GM18505 (cell line): ENCODE measurements at regions not wholly inside any gene's neighbourhood (a gene's known extent, or its start where the extent isn't known, plus 50 kb on each side); places are given as distances from the start of the nearest gene placed in this dataset.

Source experiments
- ATAC-seq: cut with Tn5 transposase; IDR thresholded peaks from one replicate; pipeline ENCODE4 v1.9.1; 2021; ENCODE audit not compliant: unreplicated experiment
- POLR2A ChIP-seq: IDR thresholded peaks from 4 replicates; pipeline ENCODE4 v1.6.1; 2011; ENCODE audit warnings: borderline replicate concordance; ENCODE audit not compliant: insufficient read depth, insufficient read length; ENCODE audit errors: extremely low read depth

GRCh38 chr6:150791717-150792116, 73.8 kb upstream of the MTHFD1L start:
- no peak for TF ChIP-seq POLR2A
- ATAC-seq: no peak

- no peak for TF ChIP-seq POLR2A
- ATAC-seq: no peak
Observed at GRCh38 chr6:150797949-150798348, 67.6 kb upstream of the MTHFD1L start.

GRCh38 chr6:150799276-150799805, 66.2 kb upstream of the MTHFD1L start:
- TF ChIP-seq POLR2A: no peak
- ATAC-seq: no peak

- no peak for TF ChIP-seq POLR2A
- ATAC-seq: no peak
Observed at GRCh38 chr6:150800674-150801314, 64.7 kb upstream of the MTHFD1L start.

- no peak for TF ChIP-seq POLR2A
- ATAC-seq: no peak
Observed at GRCh38 chr6:150806790-150807189, 58.7 kb upstream of the MTHFD1L start.

- TF ChIP-seq POLR2A: no peak
- peak; percentile 58 for ATAC-seq
Observed at GRCh38 chr6:150813319-150813992, 52.0 kb upstream of the MTHFD1L start.

GRCh38 chr6:150813993-150814359, 51.5 kb upstream of the MTHFD1L start:
- ATAC-seq: peak; percentile 56
- no peak for TF ChIP-seq POLR2A
